ENCODE measurements at regions not wholly inside any gene's neighbourhood (a gene's known extent, or its start where the extent isn't known, plus 50 kb on each side); places are given as distances from the start of the nearest gene placed in this dataset.

- no peak for DNase-seq (ENCODE audit: low read depth, low spot score)
Measured at GRCh38 chr13:50195045-50195444, 179.8 kb downstream of the KCNRG start.

- DNase-seq (ENCODE audit: low read depth, low spot score) = no peak
Measured at GRCh38 chr13:50196118-50196517, 180.9 kb downstream of the KCNRG start.

GRCh38 chr13:50197705-50198104, 182.5 kb downstream of the KCNRG start:
- DNase-seq (ENCODE audit: low read depth, low spot score) = no peak

GRCh38 chr13:50198508-50198907, 183.3 kb downstream of the KCNRG start:
- DNase-seq (ENCODE audit: low read depth, low spot score) = no peak

DNA sequence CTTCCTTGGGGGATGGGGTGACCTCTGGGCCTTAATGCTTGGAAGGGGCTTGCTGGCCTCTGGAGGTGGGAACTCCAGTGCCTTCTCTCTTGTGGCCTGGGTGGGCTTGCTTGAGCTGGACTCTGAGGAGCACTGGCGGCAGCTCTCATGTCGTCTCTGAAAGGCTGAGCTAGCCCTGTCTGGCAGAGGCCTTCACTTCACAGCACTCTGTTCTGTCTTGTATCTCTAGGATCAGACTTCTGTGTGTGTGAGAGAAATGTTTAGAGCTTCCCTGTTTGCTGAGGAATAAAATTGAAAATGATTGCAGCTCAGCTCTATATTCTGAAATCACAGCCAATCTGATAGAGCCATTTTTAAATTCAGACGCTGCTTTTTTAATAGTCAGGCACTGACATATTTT, 185.3 kb downstream of the KCNRG start:
- DNase-seq (ENCODE audit: low read depth, low spot score) = no peak

GRCh38 chr13:50200988-50201387, 185.7 kb downstream of the KCNRG start:
- no peak for DNase-seq (ENCODE audit: low read depth, low spot score)

DNA sequence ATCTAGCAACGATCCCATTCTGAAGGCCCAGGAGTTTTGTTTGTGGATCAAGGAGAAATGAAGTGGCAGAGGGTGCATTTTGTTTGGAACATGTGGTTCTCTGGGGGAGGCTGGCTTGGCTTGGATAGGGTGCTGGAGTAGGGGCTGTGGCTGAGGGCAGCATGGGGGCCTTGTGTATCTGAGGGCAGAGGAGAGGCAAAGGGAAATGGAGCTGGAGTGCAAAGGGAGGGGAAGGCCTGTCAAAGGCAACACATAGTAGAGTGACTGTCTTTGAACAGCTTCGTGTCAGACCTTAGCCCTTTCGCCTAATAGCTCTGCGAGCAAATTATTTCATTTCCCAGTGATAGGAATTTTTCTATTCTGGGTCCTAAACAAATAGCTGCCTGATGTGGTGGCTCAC, 187.2 kb downstream of the KCNRG start:
- no peak for DNase-seq (ENCODE audit: low read depth, low spot score)

DNA sequence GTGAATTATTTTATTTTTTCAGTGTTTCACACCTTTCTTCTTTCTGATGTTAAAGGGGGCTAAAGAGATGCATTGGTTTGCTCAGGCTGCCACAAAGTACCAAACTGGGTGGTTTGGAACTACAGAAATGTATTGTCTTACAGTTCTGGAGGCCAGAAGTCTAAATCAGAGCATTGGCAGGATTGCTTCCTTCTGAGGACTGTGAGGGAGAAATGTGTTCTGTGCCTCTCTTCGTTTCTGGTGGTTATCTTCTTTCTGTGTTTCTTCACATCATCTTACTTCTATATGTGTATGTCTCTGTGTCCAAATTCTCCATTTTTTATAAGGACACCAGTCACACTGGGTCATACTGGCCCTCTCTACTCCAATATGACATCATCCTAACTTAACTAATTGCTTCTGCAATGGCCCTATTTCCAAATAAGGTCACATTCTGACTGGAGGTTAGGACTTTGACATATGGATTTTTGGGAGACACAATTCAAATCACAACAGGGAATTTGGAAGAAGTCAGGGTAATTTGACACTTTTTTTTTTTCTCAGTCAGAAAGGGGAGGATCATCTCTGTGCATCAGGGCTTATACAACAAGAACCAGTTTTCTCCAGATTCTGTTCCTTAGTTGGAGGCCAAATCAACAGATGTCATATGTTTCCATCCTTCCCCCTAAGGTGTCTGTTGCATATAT, 188.2 kb downstream of the KCNRG start:
- no peak for DNase-seq (ENCODE audit: low read depth, low spot score)

DNA sequence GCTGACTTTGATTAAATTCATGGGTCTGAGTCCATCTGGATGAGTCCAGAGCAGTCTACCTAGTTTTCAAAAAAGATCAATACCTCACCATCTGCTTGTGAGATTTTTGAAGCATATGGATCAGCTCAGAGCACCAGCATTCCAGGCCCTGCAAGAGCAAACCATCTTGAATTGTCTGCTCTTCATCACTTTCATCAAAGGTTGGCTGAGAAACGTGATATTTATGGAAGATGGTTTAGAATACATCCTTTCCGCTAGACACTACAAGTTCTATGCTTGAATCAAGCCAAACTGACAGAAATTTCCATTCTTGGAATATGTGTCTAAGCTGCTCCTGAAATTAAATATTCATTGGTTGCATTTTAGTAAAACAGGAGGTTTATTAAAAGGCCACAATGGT, 190.3 kb downstream of the KCNRG start:
- DNase-seq (ENCODE audit: low read depth, low spot score) = no peak

DNA sequence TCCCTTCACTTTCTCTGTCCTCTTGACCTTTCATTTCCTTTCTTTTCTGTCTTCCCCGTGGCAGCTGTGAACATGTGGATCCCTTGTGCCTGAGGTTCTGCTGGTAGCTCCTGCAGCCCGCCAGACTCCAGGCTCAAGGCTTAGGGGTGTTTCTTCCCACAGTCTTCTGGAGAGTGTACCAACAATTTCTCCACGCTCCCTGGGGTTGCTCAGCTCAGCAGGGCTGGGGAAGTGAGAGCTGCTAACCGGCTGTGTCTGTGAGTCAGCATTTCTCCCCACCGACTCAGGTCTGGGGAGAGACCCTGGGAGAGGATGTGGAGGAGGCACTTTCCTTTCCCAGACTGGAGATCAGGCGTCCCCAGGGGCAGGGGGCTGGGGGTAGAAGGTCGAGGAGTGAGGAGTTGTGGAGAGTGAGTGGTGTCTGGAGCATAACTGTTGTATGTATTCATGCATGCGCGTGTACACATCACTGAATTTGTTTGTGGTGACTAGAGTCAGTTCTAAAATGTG, 193.6 kb downstream of the KCNRG start:
- DNase-seq (ENCODE audit: low read depth, low spot score) = peak; percentile 56

- DNase-seq (ENCODE audit: low read depth, low spot score) = no peak
Measured at GRCh38 chr13:50209631-50210030, 194.4 kb downstream of the KCNRG start.

DNA sequence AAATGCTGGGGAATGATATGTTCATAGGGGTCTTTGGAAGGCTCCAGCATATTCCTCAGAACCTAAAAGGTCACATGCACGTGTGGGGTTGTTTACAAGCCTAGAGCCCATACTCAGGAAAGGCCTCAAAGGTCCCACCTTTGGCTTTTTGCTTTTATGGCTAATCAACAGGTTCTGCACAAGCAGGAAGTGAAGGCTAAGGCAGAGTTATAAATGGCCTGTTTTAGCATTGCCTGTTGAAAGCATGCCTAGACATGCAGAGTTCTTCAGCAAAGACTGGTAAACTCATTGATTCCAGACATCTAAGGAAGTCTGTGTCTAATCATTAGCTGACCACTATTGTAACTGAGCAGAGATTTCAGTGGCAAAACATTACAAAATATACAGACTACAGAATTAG, 198.3 kb downstream of the KCNRG start:
- no peak for DNase-seq (ENCODE audit: low read depth, low spot score)

DNA sequence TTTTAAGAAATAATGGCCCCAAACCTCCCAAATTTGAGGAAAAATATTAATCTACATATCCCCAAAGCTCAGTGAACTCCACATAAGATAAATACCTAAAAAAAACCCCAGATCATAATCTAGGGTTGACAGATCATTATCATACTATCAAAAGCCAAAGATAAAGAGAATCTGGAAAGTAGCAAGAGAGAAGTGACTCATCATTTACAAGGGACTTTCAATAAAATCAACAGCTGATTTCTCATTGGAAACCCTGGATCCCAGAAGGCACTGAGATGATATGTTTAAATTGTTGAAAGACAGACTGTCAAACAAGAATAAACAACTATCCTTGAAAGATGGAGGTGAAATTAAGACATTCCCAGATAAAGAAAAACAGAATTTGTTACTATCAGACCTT, 199.3 kb downstream of the KCNRG start:
- no peak for DNase-seq (ENCODE audit: low read depth, low spot score)

DNA sequence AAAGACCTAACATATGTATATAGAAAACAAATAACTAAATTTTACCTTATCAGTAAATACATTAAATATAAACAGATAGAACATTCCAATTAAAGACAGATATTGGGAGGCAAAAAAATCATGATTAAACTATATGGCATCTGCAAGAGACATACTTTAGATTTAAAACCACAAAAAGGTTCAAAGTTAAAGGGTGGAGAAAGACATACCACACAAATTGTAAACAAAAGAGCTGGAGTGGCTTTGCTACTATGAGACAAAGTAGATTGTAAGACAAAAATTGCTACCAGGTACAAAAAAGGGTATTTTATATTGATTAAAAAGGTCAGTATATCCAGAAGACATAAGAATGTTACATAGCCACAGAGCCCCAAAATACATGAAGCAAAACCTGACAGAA, 200.2 kb downstream of the KCNRG start:
- DNase-seq (ENCODE audit: low read depth, low spot score) = no peak

GRCh38 chr13:50219743-50220142, 204.5 kb downstream of the KCNRG start:
- no peak for DNase-seq (ENCODE audit: low read depth, low spot score)

DNA sequence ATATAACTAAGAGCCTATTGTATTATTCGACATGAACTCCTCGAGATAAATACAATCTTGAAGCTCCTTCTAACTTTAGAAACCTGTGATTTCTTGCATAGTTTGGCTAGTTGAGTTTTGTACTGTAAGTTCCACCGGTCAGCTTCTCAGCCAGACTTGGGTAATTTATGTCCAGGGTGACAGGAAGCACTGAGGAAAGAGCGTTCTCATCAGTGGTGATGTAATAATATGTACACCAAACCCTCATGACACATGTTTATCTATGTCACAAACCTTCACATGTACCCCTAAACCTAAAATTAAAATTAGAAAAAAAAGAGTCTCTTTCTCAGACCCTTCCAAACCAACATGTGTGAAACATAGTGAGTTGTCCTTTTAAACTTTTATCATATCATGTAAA, 205.7 kb downstream of the KCNRG start:
- DNase-seq (ENCODE audit: low read depth, low spot score) = no peak

DNA sequence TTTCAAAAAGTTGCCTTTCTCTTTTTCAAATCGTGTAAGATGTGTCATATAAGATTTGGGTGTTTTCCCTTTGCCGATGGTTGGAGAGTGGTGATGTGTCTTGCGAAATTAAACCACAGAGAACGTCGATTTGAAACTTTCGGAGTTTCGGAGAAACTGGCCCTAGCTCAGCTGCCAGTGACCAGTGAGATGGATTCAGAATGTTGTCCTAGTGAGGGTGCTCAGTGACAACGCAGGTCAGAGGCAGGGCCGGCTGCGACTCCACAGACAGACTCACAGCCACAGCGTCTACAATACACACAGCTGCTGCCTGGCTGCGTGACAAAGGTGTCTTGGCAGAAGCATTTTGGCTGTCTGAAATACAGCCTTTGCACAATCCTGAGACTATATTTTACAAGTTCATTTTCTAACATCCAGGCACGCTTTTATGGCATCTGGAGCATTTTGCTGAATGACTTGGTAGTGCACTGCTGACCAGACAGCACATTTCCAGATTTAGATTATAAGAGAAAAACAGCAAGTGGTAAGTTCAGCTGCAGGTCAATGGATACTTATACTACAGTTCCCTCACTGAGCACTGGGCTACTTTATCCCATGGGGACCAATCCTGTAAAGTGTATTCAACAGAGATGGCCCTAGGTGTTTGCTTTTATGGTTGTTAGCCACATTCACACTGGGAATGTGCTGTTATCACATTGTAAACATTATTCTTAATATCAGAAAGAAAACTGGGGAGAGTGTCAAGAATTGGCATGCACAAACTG, 207.5 kb downstream of the KCNRG start:
- DNase-seq (ENCODE audit: low read depth, low spot score) = no peak

GRCh38 chr13:50224534-50224933, 209.3 kb downstream of the KCNRG start:
- DNase-seq (ENCODE audit: low read depth, low spot score) = no peak

- DNase-seq (ENCODE audit: low read depth, low spot score) = no peak
Measured at GRCh38 chr13:50225193-50226155, 210.2 kb downstream of the KCNRG start.

DNA sequence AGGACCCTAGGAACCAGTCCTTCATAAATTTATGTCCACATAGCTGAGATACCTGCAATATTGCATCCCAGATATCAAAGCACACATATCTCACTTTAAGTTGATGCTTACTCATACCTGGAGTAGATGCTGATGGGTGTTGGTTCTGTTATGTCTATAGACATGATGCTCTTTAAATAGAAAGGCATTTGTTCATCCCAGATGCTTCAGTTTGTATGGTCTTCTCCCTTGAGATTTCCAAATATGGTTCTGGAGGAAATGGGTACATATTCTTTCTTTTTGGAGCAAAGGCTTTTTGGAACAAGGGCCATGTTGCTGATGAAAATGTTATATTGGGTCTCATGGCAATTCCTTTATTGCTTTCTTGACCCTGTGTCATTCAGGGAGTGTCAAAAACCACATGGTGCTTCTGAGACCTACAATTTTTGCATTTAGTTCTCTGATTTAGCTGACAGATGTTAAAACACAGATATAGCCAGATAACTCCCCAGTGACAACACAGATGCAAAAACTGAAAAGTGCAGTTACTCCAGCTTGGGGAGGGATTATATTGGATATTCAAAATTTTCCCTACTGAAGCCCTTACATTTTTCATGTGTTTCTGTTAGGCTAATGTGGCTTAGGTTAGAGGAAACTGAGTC, 211.4 kb downstream of the KCNRG start:
- DNase-seq (ENCODE audit: low read depth, low spot score) = no peak

- DNase-seq (ENCODE audit: low read depth, low spot score) = no peak
Measured at GRCh38 chr13:50227361-50227760, 212.1 kb downstream of the KCNRG start.

DNA sequence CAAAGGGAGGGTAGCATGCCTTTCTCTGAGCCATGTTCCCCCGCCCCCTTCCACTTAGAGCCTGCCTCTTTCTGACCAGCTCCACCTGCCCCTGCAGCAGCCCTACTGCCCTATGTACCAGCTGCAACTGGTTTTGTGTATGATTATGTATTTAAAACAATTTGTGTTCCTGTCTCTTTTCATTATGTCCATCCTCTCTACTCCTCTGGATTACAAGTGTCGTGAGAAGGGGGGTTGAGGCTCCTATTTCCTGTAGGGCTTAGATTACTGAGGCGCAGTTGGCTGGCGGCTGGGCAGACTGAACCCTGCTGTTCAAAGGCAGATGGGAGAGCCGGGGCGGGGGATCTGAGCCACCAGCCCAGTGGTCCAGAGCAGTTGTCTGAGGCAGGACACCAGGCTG, 213.3 kb downstream of the KCNRG start:
- DNase-seq (ENCODE audit: low read depth, low spot score) = no peak

Data from iPS DF 19.7 (cell line).